HG03135 (cell line): ENCODE measurements at regions not wholly inside any gene's neighbourhood (a gene's known extent, or its start where the extent isn't known, plus 50 kb on each side); places are given as distances from the start of the nearest gene placed in this dataset.
"Not testable (repeated sequence)": the region's sequence is repeated elsewhere in the genome, so short reads cannot be mapped to it uniquely, and the experiment has no call there.

Experiments
- ATAC-seq: cut with Tn5 transposase; IDR thresholded peaks from one replicate; pipeline ENCODE4 v1.9.1; 2021; ENCODE audit warnings: mild to moderate bottlenecking, moderate library complexity; ENCODE audit not compliant: unreplicated experiment

GRCh38 chr12:31822761-31823160 lies 93.9 kb upstream of the AMN1 start:
- no peak for ATAC-seq

- no peak for ATAC-seq
Observed at GRCh38 chr12:31821484-31821883, 92.7 kb upstream of the AMN1 start.

DNA sequence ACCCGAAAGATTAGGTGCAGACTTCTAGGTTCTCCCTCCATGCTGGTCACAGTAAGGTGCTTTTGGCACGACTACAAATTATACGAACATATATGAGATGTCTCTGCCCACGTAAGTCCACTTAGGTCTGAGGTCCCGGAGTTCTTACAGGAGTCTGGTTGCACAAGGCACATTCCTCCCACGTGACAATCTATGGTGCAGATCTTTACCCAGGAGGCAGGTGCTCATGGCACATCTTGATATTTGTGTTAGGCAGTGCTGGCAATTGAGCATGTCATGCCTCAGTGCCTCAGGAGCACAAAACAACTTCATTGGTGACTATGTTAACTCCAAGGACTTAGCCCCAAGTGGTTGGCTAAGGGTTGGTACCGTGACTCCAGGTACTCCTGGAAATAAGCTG lies 92.0 kb upstream of the AMN1 start:
- ATAC-seq = no peak

GRCh38 chr12:31819427-31819826 lies 90.6 kb upstream of the AMN1 start:
- ATAC-seq = no peak

DNA sequence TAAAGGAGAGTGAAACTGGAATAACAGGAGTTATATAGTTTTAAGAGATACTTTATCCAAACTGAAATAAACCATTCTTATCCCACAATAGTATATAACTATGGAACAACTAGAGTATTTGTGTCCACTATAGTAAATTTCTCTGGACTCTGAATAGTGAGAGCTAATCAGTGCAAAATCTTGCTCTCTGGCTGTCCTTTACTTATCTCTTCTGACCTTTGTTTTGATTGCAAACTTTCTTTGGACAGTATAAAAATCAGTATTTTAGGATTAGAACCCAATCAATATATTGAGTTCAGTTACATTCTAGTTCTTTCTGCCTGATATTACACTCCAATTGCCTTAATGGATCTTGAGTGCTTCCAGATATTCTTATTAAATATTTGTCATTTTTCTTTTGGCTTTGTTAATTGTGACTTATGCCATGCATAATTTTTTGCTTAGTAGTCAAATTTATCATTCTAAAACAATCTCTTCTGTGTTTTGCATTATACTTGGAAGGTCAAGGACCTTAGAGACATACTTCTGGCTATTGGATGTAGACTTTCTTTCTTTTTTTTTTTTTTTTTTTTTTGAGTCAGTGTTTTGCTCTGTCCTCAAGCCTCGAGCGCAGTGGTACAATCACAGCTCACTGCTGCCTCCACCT lies 89.9 kb upstream of the AMN1 start:
- ATAC-seq = no peak

GRCh38 chr12:31817120-31817519 lies 88.3 kb upstream of the AMN1 start:
- ATAC-seq = no peak

- no peak for ATAC-seq
Observed at GRCh38 chr12:31815096-31815495, 86.3 kb upstream of the AMN1 start.

GRCh38 chr12:31813305-31813704 lies 84.5 kb upstream of the AMN1 start:
- ATAC-seq = no peak

GRCh38 chr12:31807773-31808097 lies 78.9 kb upstream of the AMN1 start:
- no peak for ATAC-seq

DNA sequence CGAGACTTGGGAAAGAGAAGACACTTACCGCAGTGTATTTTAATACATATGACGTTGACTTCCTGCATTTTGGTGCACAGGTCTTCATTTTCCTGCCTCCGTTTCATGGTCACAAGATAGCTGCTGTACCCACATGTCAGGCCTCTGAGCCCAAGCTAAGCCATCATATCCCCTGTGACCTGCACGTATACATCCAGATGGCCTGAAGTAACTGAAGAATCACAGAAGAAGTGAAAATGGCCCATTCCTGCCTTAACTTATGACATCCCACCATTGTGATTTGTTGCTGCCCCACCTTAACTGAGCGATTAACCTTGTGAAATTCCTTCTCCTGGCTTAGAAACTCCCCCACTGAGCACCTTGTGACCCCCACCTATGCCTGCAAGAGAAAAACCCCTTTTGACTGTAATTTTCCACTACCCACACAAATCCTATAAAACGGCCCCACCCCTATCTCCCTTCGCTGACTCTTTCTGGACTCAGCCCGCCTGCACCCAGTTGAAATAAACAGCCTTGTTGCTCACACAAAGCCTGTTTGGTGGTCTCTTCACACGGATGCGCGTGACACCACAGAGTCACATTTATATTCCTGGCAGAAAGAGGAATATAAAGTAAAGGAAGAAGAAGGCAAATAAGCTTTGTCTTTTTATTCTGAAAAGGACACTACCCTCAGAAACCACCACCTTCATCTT lies 78.4 kb upstream of the AMN1 start:
- not testable (repeated sequence) for ATAC-seq

DNA sequence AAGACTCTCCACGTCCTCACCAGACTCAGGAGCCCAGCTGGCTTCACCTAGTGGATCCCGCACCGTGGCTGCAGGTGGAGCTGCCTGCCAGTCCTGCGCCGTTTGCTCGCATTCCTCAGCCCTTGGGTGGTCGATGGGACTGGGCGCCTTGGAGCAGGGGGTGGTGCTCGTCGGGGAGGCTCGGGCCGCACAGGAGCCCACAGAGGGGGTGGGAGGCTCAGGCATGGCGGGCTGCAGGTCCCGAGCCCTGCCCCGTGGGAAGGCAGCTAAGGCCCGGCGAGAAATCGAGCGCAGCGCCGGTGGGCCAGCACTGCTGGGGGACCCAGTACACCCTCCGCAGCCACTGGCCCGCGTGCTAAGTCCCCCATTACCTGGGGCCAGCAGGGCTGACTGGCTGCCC lies 76.9 kb upstream of the AMN1 start:
- not testable (repeated sequence) for ATAC-seq

DNA sequence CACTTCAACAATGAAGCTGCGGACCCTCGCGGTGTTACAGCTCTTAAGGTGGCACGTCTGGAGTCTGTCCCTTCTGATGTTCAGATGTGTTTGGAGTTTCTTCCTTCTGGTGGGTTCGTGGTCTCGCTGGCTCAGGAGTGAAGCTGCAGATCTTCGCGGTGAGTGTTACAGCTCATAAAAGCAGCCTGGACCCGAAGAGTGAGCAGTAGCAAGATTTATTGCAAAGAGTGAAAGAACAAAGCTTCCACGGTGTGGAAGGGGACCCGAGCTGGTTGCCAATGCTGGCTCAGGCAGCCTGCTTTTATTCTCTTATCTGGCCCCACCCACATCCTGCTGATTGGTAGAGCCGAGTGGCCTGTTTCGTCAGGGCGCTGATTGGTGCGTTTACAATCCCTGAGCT lies 75.9 kb upstream of the AMN1 start:
- ATAC-seq = not testable (repeated sequence)

DNA sequence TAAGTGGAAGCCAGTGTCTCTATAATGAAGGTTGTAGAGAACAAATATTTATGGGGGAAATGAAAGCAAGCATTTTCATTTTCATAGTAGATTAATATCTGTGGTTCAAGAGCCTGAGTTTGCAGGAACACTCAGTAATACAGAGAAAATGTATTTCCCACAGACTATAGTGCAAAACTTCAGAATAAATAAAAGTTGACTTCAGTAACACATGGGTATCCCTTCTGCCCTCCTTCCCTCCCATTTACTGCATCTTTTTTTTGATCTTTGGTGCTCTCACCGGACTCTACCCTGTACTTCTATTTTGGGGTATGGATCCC lies 75.3 kb upstream of the AMN1 start:
- peak; percentile 49 for ATAC-seq

DNA sequence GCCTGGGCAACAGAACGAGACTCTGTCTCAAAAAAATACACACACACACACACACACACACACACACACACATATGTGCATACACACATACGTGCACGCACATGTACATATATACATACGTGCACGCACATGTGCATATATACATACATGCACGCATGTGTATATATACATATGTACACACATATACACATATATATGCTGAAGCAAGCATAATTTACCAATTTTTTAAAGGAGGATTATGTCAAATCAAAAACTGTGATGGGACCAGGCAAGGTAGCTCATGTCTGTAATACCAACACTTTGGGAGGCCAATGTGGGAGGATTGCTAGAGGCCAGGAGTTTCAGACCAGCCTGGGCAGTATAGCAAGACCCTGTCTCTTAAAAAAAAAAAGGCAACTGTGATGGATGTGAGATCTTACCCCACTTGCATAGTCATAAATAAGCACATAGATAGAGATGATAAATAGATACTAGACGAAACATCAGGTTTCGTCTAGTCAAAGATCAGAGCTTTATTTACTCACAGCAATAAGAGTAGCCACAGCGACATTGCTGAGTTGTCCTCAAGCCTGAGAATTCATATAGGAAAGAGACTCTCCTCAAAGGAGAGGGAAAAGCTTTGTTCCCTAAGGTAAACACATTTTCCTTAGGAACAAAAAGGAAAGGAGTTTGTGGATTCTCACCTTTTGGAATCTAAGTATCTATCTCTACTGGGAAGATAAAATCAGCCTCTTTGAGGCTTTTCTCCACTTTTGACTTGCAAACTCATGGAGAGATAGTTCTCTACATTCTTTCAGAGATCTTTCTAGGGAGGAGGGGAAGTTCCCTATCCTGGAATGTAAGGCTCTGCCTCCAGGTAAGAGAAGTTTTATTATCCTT lies 74.7 kb upstream of the AMN1 start:
- ATAC-seq = no peak

- no peak for ATAC-seq
Observed at GRCh38 chr12:31801872-31802271, 73.1 kb upstream of the AMN1 start.

DNA sequence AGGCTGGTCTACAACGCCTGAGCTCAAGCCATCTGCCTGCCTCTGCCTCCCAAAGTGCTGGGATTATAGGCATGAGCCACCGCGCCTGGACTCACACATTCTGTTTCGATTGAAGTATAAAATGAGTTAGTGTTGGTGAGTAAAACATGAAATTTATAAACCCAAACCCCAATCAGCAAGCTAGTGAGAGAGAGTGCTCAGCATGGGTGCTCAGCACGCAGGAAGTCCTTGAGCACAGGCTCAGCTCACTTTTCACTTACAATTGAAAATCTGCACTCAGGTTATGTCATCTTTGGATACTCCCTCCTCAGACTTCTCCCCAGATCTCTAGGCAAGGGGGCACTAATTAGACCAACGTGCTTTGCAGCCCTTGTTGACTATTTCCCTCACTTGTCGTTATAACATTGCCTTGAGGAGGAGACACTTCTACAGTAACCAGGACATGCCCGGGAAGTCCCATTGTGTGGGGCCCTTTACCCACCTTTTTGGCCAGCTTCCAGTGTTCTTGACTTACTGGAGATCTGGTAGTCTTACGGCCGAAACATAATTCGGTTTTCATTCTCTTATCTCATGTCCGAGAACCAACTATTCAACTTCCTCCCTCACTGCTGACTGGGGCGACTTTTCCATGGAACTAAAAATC lies 68.5 kb upstream of the AMN1 start:
- ATAC-seq = no peak

GRCh38 chr12:31796270-31796951 lies 67.6 kb upstream of the AMN1 start:
- no peak for ATAC-seq

GRCh38 chr12:31794745-31795144 lies 65.9 kb upstream of the AMN1 start:
- no peak for ATAC-seq

- not testable (repeated sequence) for ATAC-seq
Observed at GRCh38 chr12:31791265-31791664, 62.4 kb upstream of the AMN1 start.

DNA sequence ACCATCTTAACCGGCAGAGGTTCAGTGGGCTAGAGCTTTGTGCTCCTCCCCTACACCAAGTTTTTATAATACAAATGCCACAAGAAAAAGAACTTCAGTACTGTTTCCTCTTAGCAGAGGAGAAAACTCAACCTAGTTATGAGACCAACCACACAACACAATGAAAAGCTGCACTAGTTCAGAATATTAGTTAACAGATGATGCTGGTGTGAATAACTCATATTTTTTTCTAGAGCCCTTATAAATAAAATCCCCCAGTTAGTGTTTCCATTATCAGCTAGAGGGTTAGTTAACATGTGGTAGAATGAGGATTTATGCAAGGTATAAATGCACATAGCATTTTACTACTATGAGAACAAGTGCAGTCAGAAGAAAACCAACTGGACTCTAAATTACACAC lies 61.9 kb upstream of the AMN1 start:
- ATAC-seq = no peak

DNA sequence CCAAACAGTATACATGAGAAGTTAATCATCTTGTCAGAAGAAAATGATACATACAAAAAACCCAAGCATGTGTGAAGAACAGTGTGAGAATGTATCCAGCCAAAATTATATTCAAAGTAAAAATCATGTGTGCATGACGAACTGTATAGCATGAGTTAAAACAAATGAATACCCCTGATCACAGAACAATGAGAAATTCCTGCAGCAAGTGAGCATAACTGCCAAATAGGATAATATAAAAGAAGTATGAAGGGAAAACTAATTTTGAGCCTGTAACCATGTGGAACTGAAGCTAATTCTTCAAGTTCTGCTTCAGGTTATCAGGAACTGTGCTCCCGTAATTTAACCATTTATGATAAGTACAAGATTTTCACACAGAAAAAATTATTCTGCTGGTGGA lies 56.5 kb upstream of the AMN1 start:
- ATAC-seq = no peak
